Calu3 (cell line): ENCODE measurements at regions not wholly inside any gene's neighbourhood (a gene's known extent, or its start where the extent isn't known, plus 50 kb on each side); places are given as distances from the start of the nearest gene placed in this dataset.

Source experiments
- BruUV-seq: library from RNA; stranded (reverse); fragments of 400-500 nt; replicated peaks from 2 replicates; lab custom pipeline; 2021; lab: Mats Ljungman, UMichigan
- CTCF ChIA-PET: fragments of 300-600 bp; sonication (Branson Sonifier 250); formaldehyde crosslinking; loops from one replicate; lab custom pipeline; 2022; ENCODE audit warnings: antibody characterized with exemption; lab: Charles Lee
- DNase-seq: peaks from one replicate; pipeline ENCODE4 v3.0.0; 2022
- H3K27ac Mint-ChIP-seq: one replicate; pipeline ENCODE4 v1.8.0; 2022; ENCODE audit warnings: mixed read lengths; ENCODE audit not compliant: unreplicated experiment
- H3K27me3 Mint-ChIP-seq: one replicate; pipeline ENCODE4 v1.8.0; 2022; ENCODE audit warnings: mixed read lengths; ENCODE audit not compliant: unreplicated experiment
- H3K36me3 Mint-ChIP-seq: one replicate; pipeline ENCODE4 v1.8.0; 2022; ENCODE audit warnings: mild to moderate bottlenecking, moderate library complexity, mixed read lengths; ENCODE audit not compliant: insufficient read depth, unreplicated experiment
- H3K4me1 Mint-ChIP-seq: one replicate; pipeline ENCODE4 v1.8.0; 2022; ENCODE audit warnings: mild to moderate bottlenecking, low read depth, mixed read lengths; ENCODE audit not compliant: unreplicated experiment
- H3K4me3 Mint-ChIP-seq: one replicate; pipeline ENCODE4 v1.8.0; 2022; ENCODE audit warnings: mild to moderate bottlenecking, low read depth, moderate library complexity, mixed read lengths; ENCODE audit not compliant: unreplicated experiment
- H3K9me3 Mint-ChIP-seq: one replicate; pipeline ENCODE4 v1.8.0; 2022; ENCODE audit warnings: low read depth, mixed read lengths; ENCODE audit not compliant: unreplicated experiment
- intact Hi-C: fragments of 100-400 bp; cut with micrococcal nuclease; formaldehyde crosslinking; loops from one replicate; pipeline ENCODE4 v1.10.0; 2022; ENCODE audit not compliant: unreplicated experiment
- TF ChIP-seq, protein P1 (sequence below): fragments of 200-600 bp; IDR thresholded peaks from one replicate; pipeline ENCODE4 v1.8.0; 2022; ENCODE audit warnings: antibody characterized with exemption; ENCODE audit not compliant: unreplicated experiment

DNA sequence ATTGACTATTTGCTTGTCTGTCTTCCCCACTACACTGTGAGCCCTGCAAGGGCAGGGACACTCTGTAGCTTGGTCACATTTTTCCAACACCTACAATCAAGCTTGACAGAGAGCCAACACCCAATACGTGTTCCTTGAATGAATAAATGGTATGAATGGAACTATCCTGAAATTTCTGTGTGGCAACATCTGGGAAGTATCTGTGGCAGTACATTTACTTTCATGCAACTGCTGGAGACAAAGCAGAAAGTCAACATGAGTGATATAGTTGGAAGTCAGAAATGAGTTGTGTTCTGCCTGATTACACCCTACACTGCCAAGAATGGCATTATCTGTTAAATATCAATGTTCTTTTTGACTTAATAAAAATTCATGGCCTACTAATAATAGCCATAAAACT is 343.5 kb upstream of the F9 start:
- TF ChIP-seq, protein P1, sequence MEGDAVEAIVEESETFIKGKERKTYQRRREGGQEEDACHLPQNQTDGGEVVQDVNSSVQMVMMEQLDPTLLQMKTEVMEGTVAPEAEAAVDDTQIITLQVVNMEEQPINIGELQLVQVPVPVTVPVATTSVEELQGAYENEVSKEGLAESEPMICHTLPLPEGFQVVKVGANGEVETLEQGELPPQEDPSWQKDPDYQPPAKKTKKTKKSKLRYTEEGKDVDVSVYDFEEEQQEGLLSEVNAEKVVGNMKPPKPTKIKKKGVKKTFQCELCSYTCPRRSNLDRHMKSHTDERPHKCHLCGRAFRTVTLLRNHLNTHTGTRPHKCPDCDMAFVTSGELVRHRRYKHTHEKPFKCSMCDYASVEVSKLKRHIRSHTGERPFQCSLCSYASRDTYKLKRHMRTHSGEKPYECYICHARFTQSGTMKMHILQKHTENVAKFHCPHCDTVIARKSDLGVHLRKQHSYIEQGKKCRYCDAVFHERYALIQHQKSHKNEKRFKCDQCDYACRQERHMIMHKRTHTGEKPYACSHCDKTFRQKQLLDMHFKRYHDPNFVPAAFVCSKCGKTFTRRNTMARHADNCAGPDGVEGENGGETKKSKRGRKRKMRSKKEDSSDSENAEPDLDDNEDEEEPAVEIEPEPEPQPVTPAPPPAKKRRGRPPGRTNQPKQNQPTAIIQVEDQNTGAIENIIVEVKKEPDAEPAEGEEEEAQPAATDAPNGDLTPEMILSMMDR, result no peak
- Mint-ChIP-seq H3K27ac (no peak overlapping the region), H3K9me3 (peaks cover 2% of the 10 kb centered on the region), H3K27me3 (no peaks in the 10 kb centered on the region), H3K4me3 (no peak overlapping the region), H3K4me1 (no peaks in the 10 kb centered on the region), H3K36me3 (no peaks in the 10 kb centered on the region)
- no peak for DNase-seq
- CTCF ChIA-PET, result no interaction called here
- BruUV-seq, result no TSS peak
- intact Hi-C loops, result loop anchor here (5.0 kb wide), 1 partner anchor 515 kb away; no protein-coding TSS in a partner anchor

DNA sequence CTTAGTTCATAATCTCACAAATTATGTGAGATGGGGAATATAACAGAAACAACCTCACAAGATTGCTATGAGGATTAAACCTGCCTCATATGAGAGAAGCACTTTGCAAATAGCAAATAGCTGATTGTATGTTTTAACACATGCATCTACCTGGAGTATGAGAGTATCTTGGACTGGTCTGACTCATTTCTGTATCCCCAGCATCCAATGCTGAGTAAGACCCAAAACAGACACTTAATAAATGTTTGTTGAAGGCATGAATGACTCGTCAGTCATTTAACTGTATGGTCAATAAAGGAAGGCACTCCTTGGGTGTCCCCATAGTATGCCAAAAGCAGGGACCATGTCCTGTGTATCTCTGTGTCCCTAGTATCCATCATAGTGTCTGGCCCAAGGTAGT is 350.9 kb upstream of the F9 start:
- Mint-ChIP-seq H3K27me3 (no peaks in the 10 kb centered on the region), H3K4me1 (no peaks in the 10 kb centered on the region), H3K4me3 (no peak overlapping the region), H3K36me3 (no peaks in the 10 kb centered on the region), H3K9me3 (peaks cover 7% of the 10 kb centered on the region), H3K27ac (no peak overlapping the region)
- TF ChIP-seq, protein P1, result no peak
- intact Hi-C loops, result no loop called here
- DNase-seq, result no peak
- BruUV-seq, result no TSS peak
- CTCF ChIA-PET, result no interaction called here

DNA sequence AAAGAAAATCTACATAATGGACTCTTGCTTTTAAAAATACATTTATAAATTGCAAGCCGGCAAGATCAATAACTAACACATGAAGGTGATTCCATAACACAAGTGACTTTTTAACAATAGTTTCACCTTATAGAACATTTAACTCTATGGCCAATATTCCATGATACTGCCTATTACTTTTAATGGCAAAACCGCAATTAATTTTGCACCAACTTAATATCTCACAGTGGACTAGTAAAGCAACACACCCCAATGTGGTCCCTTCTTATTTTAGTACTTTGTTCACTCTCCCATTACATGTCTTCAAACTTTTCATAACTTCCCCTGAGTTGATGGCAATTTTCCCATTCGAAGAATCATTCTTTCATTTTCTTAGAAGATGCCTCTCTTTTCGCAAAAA is 351.6 kb upstream of the F9 start:
- TF ChIP-seq, protein P1, result no peak
- Mint-ChIP-seq H3K4me3 (no peak overlapping the region), H3K9me3 (peaks cover 7% of the 10 kb centered on the region), H3K4me1 (no peaks in the 10 kb centered on the region), H3K27me3 (no peaks in the 10 kb centered on the region), H3K36me3 (no peaks in the 10 kb centered on the region), H3K27ac (no peak overlapping the region)
- DNase-seq, result no peak
- intact Hi-C loops, result no loop called here
- CTCF ChIA-PET, result no interaction called here
- no TSS peak for BruUV-seq

DNA sequence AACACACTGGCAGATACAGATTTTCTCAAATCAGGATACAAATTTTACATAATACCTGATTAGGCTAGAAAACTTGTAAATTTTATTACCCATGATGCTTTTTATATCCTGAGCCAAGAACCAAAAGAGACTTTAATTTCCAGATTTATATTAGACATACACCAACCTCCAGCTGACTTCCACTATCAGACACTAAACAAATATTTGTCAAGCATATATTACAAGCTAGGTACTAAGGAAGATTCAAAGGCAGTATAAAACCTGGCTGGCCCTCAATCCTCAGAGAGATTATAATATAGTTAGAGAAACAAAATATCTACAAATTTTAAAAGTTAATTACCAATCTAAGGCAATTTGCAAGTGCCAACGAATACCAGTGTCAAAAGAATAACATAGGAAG is 357.8 kb upstream of the F9 start:
- intact Hi-C loops, result no loop called here
- peaks cover 12% of the 10 kb centered on the region for H3K9me3 Mint-ChIP-seq
- no peak overlapping the region for H3K4me3 Mint-ChIP-seq
- H3K27ac Mint-ChIP-seq, result no peak overlapping the region
- CTCF ChIA-PET, result no interaction called here
- no peaks in the 10 kb centered on the region for H3K4me1 Mint-ChIP-seq
- no peaks in the 10 kb centered on the region for H3K27me3 Mint-ChIP-seq
- TF ChIP-seq, protein P1, result no peak
- no TSS peak for BruUV-seq
- no peak for DNase-seq
- H3K36me3 Mint-ChIP-seq, result no peaks in the 10 kb centered on the region
